HEK293T (cell line): ENCODE measurements at regions not wholly inside any gene's neighbourhood (a gene's known extent, or its start where the extent isn't known, plus 50 kb on each side); places are given as distances from the start of the nearest gene placed in this dataset.

Experiments
- BHLHE40 ChIP-seq: fragments of 450-650 bp; IDR thresholded peaks from 2 replicates; pipeline ENCODE4 v1.6.1; 2016; ENCODE audit warnings: mild to moderate bottlenecking, moderate library complexity, borderline replicate concordance
- ELF4 ChIP-seq: fragments of 450-650 bp; IDR thresholded peaks from 2 replicates; pipeline ENCODE4 v1.6.1; 2017; ENCODE audit warnings: antibody characterized with exemption
- HDGF ChIP-seq: fragments of 450-650 bp; IDR thresholded peaks from 2 replicates; pipeline ENCODE4 v1.6.1; 2017; ENCODE audit warnings: antibody characterized with exemption, borderline replicate concordance
- L3MBTL2 ChIP-seq: fragments of 450-650 bp; conservative IDR thresholded peaks from 2 replicates; pipeline ENCODE4 v1.6.1; 2016; ENCODE audit warnings: mild to moderate bottlenecking
- SP1 ChIP-seq: fragments of 450-650 bp; IDR thresholded peaks from 2 replicates; pipeline ENCODE4 v1.6.1; 2017

DNA sequence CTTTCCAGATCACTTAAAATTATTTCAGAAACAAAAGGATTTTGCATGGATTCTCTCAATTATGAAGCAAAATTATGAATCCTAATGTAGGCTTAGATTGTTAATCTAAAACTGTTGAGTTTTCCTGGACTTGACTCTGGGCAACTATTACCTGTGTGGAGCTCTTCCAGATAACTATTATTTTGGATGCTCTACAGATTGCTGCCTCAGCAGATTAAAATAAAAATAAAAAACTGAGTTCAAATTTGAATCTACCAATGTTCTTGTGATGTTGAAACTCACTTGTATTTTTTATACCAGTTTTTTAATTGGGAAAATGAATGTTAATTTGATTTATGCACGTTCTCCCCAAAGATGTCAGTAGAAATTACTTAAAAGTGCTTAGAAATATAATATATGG lies 120.5 kb upstream of the NAV3 start:
- TF ChIP-seq L3MBTL2 (no peak), HDGF (no peak), ELF4 (no peak), SP1 (no peak), BHLHE40 (no peak)
